GM19467 (cell line): ENCODE measurements at regions not wholly inside any gene's neighbourhood (a gene's known extent, or its start where the extent isn't known, plus 50 kb on each side); places are given as distances from the start of the nearest gene placed in this dataset.

Experiments used
- ATAC-seq: cut with Tn5 transposase; IDR thresholded peaks from one replicate; pipeline ENCODE4 v1.9.1; 2021; ENCODE audit warnings: mild to moderate bottlenecking, moderate library complexity; ENCODE audit not compliant: unreplicated experiment

DNA sequence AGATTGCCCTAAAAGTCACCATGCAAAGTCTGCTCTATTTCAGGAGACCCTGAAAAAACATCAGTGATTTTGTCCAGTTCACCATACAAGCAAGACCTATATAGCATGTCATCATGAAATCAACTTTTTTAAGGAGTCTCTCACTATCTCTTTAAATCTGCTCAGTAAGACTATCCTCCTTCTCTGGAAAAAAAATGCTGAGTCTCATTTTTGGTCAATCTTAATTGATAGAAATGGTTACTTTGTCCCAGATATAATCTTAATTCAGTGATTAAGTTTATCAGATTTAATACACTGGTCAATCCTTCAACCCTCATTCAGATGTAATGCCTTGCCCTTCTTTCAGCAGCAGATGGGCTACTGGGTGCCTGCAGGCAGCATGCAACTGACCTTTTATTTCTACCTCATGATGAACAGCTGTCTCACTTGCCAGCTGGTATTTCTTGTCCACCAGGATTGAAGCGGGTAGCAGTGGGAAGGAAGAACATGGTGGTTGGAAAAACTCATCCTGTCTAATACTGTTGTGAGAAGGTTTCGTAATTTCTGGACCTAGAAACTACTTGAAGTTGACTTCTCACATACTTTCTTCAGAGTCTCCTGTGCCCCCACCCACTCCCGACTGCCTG lies 375.3 kb downstream of the DNAH5 start:
- ATAC-seq = no peak

DNA sequence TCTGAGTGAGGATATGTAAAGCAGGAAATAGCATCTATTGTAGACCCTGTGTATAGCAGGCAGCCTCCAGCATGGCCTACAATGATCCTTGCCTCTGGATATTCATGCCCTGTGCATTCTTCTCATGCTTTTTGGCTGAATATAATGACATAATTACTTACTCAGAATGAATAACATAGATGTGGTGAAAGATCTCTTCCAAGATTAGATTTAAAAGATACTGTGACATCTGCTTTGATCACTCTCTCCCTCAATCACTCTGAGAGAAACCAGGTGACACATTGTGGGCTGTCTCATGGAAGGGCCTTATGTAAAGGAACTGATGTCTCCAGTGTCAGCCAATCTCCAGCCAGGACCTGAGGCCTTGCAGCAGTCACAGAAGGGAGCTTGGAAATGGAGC lies 376.7 kb downstream of the DNAH5 start:
- no peak for ATAC-seq

DNA sequence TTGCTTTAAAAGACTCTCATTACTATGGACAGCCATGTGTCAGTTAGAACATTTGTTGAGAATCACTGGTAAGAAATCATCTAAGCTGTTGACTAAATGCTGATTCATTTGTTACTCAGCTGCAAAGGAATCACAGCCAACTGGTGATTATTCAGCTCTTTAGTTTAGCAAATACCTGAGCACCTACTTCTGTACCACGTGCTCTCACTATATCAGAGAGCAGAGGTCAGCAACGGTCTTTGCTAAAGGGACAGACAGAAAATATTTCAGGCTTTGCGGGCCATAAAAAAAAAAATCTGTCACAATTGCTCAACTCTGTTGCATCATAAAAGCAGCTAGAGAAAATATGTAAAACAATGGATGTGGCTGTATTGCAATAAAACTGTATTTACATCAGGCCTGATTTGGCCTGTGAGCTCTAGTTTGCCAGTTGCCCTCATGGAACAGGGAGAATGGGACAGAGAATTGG lies 377.6 kb downstream of the DNAH5 start:
- ATAC-seq = no peak

DNA sequence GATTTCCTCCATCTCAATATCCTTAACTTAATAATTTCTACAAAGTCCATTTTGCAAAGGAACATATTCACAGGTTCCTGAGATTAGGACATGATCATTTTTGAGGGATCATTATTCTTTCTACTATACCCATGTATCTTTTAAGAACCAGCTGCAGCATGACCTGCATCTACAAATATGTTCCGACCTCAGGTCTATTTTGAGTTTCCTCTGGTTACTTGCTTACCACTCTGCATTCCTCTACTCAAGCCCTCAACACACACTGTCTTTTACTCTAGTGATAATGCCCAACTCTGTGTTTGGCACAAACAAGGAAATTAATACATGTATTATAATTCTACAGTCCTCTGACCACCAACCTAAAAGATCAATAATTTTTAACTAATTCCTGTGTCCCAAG lies 386.1 kb downstream of the DNAH5 start:
- no peak for ATAC-seq

GRCh38 chr5:13553896-13554295 lies 390.6 kb downstream of the DNAH5 start:
- ATAC-seq = no peak

DNA sequence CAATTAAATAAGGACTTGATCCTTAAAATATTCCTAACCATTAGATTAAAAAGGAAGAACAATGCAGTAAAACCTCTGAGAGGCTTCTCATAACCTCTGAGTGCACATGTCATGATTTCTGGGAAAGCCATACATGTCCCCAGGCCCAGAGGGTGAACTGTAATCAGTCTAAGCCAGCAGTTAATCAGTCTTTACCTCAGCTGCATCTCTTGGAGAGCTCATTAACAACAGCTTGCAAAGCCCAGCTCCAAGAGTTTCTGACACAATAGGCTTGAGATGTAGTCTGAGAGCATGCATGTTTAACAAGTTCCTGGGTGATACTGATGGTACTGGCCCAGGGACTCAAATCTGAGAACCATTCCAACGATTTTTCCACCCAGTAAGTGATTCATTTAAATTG lies 392.1 kb downstream of the DNAH5 start:
- ATAC-seq = no peak

DNA sequence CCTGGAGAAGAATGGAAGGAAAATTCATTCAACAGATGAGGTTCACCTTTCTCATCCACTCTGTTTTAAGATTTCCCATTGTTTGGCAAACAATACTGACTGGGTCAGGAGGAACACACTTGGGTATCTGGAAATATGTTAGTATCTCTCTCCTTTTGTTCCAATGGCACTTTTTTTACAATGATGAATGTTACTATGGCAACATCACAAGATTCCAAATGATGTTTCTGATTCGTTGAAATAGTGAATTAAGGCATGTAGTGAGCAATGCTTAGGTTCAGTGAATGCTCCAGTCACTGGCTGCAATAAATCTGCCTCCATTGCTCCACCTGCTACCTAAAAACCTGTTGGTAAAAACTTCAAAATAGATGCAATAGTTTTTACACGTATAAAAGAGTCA lies 392.8 kb downstream of the DNAH5 start:
- no peak for ATAC-seq

DNA sequence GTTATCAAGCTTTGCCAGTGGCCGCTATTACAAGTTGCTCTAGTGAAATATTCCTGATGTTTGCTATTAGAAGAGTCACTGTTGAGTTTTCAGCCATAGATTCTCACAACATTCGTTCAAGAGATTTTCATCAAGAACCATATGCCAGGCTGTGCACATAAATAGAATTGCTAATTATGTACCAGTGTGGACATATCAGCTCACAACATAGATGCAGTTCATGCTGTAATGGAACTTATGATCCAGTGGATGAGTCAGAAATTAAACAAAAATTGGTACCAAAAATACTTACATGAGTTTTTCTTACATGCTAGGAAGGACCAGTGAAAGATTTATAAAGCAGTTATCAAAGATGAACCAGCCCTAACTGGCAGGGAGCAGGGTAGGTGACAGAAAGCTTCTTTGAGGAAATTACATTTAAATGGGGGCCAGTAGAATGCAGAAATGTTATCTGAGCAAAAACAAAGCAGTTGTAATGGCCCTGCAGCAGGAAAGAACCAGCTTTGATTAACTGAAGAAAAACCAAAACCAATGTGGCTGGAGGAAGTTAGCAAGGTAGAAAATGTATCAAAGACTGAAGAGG lies 404.2 kb downstream of the DNAH5 start:
- ATAC-seq = no peak

DNA sequence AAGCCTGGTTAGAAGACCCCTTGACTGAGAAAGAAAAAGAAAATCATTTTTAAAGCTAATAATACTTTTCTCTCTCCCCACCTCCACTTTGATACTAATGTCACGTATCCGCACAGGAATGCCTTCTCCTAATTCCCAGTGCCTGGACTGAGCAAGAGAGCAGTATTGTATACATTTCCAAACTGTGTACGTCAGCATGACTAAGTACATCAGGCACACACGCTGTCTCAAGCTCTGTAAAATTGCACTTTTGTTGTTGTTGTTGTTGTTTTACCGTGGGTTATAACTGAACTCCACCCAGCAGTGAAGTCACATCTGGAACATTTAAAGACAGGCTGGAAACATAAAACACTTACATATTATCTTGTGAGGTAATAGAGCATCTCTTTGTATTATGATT lies 407.6 kb downstream of the DNAH5 start:
- no peak for ATAC-seq

- ATAC-seq = no peak
These were observed 410.7 kb downstream of the DNAH5 start for GRCh38 chr5:13533833-13534232.

GRCh38 chr5:13529300-13529699 lies 415.2 kb downstream of the DNAH5 start:
- ATAC-seq = no peak

DNA sequence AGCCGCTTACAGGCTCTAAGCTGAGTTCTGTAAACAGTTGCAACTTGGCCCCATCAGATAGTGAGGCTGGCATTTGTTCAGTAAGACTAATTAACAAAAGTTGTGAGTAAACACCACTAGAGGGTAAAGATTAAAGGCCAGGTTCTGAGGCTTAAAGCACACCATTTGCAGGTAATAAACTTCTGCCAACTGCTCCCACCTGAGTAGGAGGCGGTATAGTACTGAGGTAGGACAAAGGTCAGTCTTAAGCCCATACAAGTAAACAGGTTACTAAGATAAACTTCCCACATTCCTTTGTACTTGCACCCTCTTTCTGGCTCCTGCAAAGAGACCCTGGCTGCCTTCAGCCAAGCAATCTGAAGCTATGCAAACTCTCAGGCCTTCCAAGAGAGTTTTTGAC lies 419.6 kb downstream of the DNAH5 start:
- no peak for ATAC-seq

- ATAC-seq = no peak
These were observed 425.4 kb downstream of the DNAH5 start for GRCh38 chr5:13519131-13519530.

GRCh38 chr5:13516195-13516594 lies 428.3 kb downstream of the DNAH5 start:
- ATAC-seq = no peak

DNA sequence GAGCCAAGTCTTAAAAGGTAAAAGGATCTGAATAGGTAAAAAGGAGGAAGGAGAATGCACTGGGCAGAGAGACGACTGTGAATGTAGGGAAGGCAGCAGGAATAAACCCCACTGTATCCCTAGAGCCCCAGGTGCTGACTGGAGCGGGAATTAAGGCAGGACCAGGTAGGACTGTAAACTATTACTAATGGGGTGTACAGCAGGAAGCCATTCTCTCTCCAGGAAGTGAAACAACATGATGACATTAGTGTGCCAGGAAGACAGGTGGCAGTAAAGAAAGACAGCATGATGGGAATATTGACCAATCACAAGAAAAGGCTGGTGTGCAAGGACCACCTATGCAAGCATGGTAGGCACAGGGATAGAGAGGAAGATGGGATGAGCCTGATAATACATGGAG lies 433.0 kb downstream of the DNAH5 start:
- no peak for ATAC-seq

DNA sequence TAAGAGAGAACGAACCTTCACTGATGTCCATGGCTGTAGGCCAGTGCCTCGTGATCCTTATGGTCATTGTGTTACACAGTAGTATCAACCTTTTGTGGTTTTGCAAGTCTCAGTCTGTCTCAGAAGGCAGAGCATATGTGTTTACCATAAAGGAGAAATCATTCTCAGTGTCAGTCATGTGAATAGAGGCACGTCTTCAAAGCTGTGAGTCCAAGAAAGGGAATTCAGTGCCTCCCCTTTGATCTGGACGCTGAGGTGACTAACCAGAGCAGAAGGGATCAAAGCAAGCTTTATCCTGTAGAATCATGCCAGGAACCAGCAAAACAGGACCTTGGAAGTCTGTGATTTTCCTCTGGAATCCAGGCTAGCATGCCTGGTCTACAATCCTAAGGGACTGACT lies 433.9 kb downstream of the DNAH5 start:
- ATAC-seq = no peak

GRCh38 chr5:13508559-13508958 lies 435.9 kb downstream of the DNAH5 start:
- ATAC-seq = no peak

GRCh38 chr5:13505326-13505725 lies 439.2 kb downstream of the DNAH5 start:
- ATAC-seq = no peak

- no peak for ATAC-seq
These were observed 441.5 kb downstream of the DNAH5 start for GRCh38 chr5:13503017-13503416.

- ATAC-seq = no peak
These were observed 443.3 kb downstream of the DNAH5 start for GRCh38 chr5:13501176-13501575.

- no peak for ATAC-seq
These were observed 446.2 kb downstream of the DNAH5 start for GRCh38 chr5:13498279-13498678.

- ATAC-seq = no peak
These were observed 456.1 kb downstream of the DNAH5 start for GRCh38 chr5:13488254-13488931.
